CD4-positive, alpha-beta T cell treated with Interferon alpha-2 for 1 hour (primary cell): ENCODE measurements at regions not wholly inside any gene's neighbourhood (a gene's known extent, or its start where the extent isn't known, plus 50 kb on each side); places are given as distances from the start of the nearest gene placed in this dataset.

Experiments used
- DNase-seq, 2 donors: peaks; one replicate each; pipeline ENCODE4 v3.0.0-alpha.2; 2020 to 2022

DNA sequence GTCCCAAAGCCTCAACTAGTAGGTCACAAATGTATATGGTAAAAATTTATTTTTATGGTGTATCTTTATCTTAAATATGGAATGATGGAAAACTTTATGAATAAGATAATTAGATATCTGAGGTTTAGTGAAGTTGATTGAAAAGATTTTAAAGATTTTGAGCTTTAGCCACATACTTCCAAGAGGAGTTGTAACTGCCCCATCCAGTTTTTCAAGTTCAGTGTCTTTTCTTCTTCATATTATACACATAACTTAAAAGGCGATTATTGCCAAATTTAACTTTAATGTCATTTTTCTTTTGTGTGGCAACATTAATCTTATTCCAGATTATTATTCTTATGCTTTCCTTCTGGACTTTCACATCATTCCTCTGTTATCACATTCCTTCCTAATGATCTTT, 266.4 kb downstream of the TINAG start:
- no peak for DNase-seq

DNA sequence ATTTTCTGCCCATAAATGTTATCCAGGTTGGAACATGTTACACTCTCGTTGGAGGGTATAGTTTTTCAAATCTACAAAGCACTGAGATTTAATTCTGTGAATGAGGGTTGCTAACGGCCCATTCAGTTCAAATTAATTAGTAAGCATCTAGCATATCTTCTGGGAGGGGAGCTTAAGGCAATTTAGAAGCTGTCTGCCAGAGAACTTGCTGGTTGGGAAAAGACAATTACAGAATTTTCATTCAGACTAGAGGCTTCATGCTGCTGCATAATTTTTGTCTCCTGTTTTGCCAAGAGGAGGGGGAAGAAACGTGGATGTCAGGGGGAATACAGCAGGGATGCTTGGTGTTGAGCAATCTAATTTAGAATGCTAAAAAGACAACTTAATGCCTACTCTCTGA, 268.3 kb upstream of the FAM83B start:
- DNase-seq: no peak

DNA sequence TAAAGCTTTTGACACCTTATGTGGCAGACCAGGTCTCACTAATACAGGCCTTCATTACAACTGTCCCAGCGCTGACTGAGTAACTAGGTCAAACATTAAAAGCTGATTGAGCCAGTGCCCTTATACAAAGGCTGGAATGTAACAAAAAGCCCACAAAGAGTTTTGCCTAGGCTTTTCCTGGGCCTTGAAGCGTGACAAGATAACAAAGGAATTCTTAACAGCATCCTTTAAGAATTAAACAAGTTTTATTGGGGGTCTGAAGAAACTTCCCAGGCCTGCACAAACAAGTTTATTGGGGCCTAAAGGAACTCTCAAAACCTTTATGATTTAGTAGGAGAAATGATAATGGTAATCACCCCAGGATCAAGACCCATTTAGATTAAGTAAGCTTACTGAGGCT, 267.6 kb upstream of the FAM83B start:
- no peak for DNase-seq

DNA sequence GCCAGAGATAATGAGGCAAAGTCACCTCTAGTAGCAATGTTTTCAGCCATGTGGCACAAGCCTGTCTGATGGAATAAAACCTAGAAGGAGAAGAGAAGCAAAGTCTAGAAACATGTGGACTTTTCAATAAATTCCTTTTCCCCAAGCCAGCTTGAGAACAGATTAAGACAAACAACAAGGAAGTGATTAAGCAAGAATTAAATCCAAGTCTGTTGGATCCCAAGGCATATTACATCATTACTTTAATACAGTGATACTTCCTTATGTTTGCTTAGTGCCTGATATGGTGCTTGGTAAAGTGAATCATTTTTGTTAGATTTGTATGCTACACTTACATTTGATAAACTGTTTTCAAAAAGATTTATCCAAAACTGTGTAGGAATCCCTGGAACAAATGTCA, 260.3 kb upstream of the FAM83B start:
- DNase-seq: no peak

DNA sequence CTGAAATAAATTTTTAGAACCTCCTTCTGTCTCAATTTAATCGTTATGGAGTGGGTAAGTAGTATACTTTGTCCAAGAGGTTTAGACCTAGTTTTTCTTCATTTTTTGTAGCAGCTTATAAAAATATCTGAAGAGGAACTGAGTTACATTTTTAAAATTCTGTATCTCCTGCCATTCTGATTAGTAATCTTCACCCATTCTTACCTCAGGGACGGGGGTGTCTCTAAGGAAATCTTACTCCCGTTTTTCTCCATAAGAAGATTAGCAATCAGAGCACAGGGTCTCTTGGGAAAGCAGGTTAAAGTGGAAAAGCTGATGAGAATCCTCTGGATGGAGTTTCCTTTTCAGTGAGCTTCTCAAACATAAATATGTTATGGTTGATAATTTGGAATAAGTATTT, 259.3 kb upstream of the FAM83B start:
- DNase-seq: no peak

DNA sequence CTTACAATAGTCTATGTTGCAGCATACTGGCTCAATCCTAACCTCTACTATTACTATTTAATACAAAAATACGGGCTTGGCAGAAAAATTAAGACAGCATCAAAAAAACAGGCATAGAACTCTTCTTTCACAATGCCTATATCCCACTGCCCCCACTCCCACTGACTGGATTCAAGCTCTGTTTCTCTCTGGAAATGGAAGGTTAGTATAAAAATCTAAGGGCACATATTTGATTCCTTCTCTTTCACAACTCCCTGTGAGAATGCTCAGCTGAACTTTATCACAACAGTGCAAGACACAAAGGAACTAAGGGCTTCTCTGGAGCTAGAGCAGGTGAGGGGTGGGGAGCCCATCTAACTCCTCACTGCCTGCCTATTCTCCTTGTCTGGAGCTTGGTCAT, 258.4 kb upstream of the FAM83B start:
- no peak for DNase-seq

DNA sequence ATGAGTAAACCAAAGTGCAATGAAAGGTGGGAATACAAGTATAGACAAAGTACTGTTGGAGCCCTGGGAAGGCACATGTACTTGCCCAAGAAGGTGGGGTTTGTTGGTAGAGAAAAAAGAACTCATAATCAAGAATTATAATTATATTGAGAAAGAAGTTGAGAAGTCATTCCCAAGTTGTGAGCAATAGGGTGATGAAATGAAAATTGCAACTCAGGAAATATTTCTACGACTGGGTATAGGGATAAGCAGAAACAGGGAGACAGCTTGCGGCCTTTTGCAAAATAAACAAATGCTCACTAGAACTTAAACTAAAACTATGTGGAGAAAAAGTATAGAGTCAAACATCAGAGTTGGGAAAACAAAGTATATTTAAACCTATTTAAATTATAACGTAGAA, 250.7 kb upstream of the FAM83B start:
- DNase-seq: no peak

DNA sequence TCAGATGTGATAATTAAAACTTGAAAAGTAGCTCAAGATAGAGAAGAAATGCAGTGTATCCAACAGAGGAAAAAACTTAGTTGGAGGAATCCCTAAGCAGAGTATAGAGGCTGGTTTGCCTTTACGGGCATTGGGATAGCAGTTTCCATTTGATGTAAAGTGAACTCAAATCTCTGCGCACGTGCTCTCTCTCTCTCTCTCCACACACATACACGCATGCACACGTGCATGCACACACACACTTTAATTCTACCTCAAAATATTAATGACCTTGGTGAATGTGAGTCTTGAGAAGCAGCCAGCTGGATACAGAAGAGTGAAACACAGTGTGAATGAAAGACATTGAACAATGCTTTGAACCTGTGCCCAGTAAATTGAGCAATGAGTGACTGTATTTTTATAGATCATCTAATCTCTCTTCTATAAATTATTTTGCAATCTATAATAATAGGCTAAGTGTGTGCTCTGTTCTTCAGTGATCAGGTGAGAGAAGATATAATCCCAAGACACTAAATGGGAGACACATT, 247.7 kb upstream of the FAM83B start:
- no peak for DNase-seq

DNA sequence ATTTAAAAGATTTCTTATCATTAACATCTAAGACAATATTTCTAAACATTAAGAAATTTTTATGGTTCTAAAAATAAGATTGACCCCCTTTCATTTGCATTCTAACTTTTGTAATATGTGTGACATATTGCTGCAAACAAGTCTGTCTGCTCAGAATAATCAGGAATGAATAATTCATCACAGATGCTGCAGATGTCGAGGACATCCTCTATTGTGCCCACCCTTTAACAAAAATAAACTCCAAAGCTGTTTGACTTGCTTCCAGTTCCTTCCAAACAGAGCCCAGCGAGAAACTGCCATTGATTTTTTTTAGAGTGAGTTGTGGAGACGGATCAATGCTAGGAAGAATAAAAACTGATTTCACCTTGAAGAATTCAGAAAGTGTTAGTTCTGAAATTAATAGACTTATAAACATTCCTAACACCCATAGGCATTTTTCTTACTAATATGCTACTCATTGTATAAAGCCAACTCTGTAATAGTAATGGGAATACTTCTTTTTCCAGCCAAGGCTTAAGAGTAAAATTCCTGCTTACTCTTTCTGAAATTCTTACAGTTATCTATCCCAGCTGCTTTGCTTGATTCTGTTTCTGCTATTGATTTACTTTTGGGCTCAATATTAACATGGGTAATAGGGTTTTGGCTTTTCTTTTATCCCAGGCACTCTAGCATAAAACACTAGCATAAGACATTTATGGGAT, 244.8 kb upstream of the FAM83B start:
- no peak for DNase-seq

DNA sequence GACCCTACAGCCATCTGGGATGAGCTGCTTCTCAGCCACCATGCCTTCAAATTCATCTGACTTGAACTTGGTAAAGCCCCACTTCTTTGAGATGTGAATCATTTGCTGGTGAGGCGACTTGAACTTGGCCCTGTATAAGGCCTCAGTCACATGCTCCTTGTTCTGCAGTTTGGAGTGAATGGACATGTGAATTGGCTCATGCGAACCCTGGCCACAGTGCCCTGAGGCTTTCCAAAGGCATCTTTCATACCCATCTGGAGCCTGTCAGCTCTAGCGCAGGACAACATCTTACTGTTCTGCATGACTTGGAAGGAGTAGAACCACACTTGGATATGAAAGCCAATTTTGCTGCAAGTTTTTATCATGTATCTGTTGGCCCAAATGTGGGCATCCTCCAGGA, 244.0 kb upstream of the FAM83B start:
- no peak for DNase-seq

DNA sequence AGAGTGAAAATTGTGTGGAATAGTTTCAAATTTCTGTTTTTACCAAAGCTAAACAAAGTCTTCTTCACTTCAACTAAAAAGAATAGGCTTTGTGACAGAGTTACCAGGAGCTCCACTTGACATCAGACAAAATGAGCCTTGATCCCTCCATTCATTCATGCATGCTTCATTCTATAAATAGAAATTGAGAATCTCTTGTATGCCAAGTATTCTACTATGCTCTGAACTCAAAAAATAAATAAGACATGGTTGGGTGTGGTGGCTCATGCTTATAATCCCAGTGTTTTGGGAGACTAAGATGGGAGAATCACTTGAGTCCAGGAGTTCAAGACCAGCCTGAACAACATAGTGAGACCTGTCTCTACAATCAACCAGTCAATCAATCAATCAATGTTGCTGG, 236.6 kb upstream of the FAM83B start:
- no peak for DNase-seq

DNA sequence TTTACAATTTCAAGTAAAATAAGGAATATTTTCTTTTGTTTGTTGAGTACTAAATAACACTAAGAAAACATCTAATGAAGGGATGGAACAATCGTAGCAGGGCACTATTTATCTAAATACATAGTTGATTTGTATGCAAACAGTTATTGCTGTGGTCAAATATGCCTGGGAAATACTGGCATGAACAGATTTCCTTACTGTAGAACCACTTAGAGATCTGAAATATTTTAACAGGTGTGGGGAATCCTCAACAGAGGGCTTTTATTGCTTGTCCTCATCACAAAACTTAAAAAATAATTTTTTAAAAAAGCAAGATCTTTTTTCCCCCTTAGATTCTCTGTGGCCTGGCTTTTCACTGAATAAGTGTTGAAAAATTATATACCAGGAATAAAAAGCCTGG, 233.0 kb upstream of the FAM83B start:
- DNase-seq: no peak

DNA sequence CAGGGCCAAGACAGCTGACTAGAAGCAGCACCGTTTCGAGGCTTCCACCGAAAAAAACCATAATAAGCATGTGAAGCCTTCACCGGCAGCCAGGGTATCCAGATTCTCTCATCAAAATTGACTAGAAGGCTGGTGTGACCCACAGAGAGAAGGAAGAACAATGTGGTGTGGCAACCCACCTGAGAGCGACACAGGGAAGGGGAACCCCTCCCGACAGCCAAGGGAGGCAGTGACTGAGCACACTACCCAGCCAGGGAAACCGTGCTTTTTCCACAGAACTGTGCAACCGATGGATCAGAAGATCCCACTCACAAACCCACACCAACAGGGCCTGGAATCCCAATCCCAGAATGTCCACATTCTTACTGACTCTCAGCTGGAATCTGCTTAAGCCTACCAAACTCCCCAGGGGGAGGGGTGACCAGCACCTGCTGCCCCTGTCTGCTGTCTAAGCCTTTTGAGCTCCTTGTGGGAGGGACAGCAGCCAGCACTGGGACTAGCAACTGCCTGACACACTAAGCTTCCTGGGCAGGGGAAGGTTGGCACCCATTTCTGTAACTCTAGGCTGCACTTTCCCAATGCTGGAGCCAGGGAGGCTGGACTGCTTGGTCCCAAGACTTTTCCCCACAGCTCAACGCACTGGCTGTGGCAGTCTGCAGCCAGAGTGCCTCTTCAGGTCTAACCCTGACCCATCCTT, 231.9 kb upstream of the FAM83B start:
- no peak for DNase-seq

DNA sequence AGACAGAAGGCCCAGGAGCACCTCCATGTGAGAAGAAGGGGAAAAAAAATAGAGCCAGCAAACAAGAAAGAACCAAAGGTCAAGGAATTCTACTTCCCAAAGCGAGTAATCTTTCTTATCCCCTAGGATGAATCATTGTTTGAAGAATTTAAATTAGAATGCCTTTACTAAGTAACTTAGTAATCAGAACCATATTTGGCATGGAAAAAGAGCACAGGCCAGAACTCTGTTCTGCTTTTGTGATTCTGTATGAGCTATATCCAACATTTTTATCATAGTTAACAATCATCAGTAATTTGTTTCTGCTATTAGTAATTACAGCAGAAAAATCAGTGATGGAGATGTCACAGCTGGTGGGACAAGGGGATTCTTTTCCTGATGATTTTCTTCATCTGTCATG, 228.8 kb upstream of the FAM83B start:
- no peak for DNase-seq

DNA sequence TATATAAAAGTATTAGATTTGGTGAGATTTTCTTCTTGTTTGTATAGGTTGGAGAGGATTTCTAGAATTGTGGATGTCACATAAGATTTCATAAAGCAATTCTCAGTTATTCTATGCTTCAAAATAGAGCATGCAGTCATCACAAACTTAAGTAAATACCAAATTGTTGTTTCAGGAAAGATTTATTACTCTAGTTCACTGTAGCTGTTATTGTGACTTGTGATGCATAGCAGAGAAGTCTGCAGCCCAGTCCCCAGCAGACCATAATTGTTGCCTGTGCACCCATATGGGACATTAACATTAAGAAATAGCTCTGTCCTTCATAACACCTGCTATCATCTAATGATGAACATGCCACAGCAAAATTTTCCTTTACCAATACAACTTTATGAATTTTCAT, 228.0 kb upstream of the FAM83B start:
- DNase-seq: no peak

DNA sequence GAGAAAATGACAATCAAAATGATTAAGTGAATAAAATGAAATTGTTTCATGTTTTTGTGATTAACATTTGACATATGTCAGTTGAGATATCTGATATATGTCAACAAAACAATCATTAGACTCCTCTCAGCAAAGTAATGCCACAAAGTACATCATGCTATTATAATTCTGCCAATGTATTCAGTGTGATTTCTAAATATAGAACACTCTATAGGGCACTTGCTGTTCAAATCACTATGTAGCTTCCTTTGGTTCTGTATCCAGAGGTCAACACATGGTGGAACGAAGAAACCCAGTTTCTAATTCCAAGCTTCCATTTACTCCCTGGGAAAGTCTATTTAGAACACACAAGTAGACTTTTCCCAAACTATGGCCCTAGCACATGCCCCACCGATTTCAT, 227.5 kb upstream of the FAM83B start:
- no peak for DNase-seq

DNA sequence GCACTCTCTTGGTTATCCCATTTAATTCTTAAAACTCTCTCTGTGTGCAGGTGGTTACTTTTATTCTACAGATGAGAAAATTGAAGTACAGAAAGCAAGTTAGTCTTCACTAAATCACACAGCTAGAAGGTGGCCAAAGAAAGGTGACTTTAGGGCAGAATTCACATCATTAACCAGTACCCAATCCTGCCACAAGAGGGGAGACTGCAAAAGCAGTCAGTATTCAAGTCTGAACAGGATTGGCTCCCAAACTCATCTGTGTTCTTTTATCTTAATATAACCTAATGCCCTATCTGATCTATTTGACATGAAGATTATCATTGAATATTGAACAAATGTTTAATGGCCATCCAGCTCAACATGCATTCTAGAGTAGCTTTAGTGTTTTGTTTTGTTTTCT, 225.3 kb upstream of the FAM83B start:
- DNase-seq: no peak

DNA sequence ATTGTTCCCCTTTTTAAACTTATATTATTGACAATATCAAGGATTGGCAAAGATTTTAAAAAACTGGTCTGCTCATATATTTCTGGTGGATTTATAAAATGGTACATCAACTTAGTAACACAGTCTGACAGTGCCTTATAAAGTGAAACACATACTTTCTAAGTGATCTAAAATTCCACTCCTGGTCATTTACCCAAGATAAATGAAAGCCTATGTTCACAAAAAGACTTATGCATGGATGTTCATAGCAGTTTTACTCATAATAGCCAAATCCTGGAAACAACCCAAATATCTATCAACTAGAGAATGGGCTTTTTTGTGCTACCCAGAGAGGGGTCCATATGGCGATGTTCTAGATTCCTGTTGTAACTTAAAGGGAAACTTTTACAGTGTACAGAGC, 222.4 kb upstream of the FAM83B start:
- no peak for DNase-seq

DNA sequence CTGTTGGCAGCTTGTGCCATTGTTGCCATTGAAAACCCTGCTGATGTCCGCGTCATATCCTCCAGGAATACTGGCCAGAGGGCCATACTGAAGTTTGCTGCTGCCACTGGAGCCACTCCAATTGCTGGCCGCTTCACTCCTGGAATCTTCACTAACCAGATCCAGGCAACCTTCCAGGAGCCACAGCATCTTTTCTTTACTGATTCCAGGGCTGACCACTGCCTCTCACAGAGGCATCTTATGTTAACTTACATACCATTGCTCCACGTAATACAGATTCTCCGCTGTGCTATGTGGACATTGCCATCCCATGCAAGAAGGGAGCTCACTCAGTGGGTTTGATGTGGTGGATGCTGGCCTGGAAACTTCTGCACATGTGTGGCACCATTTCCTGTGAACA, 221.8 kb upstream of the FAM83B start:
- DNase-seq: no peak

DNA sequence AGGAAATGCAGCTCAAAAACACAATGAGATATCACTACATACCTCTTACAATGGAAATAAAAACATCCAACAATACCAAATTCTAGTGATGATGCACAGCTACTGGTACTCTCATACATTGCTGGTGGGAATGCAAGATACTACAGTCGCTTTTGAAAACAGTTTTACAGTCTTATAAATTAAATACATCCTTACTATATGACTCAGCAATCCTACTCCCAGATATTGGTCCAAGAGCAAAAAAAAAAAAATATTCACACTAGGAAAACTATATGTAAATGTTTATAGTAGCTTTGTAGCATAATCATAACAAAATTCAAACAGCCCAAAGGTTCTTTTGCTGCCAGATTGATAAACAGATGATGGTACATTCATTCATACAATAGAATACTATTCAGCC, 217.4 kb upstream of the FAM83B start:
- DNase-seq: no peak

DNA sequence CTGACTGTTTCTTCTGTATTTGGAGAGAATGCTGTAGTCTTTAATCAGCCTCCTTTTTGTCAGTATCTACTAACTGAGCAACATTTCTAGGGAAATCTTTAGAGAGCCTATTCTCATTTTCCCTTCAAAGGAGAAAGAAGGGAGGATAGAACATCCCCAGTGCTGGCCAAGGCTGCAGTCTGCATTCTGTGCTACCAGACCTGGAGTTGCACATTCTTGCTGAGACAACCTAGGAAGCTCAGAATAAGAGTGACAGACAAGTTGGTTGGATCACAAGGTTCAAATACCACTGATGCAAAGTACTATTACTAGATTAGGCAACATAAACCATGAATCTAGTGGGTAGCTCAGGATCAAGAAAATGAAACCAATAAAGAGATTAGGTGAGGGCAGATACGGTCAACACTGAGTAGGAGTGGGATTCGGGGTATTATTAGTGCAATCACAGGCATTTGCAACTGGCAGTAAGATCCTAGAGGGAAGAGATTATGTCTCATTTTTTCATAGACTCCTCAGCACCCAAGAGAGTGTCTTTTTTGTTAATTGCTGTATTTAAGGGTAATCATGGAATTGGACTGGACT, 213.5 kb upstream of the FAM83B start:
- no peak for DNase-seq

DNA sequence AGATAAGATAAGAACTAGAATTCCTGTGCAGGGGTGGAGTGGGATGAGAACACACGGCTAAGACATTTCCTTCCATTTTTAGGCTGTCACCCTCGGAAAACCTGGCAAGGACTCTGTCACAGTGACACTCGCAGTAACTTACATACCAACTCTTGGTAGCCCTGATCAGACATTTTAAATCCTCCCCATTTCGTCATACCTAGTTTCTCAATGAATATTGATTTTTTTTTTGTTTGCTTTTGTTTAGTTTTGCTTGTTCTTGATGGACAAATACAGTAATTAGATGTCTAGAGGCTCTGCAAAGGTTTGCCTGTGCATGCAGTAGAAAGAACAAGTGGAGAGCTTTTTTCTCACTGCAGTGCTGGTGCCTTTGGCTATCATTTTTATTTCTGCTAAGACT, 213.0 kb upstream of the FAM83B start:
- DNase-seq: no peak

DNA sequence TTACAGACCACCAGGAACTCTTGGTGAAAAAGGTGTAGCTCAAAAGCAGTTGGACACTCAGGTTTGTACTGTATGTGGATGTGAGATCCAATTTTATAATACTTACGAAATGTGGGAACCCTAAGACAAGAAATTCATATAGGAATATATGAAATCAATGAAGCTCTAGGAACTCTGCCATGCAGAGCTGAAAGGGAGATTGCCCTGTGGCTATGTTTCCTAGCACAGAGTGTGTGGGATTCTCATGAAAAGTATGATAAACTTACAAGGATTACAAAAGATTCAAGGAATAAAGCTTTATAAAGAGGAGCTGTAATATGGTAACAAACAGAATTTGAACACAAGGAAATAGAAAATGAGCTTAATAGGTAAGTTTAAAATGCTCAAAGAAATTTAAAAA, 205.7 kb upstream of the FAM83B start:
- DNase-seq: no peak
